ENCODE measurements at regions not wholly inside any gene's neighbourhood (a gene's known extent, or its start where the extent isn't known, plus 50 kb on each side); places are given as distances from the start of the nearest gene placed in this dataset.

DNA sequence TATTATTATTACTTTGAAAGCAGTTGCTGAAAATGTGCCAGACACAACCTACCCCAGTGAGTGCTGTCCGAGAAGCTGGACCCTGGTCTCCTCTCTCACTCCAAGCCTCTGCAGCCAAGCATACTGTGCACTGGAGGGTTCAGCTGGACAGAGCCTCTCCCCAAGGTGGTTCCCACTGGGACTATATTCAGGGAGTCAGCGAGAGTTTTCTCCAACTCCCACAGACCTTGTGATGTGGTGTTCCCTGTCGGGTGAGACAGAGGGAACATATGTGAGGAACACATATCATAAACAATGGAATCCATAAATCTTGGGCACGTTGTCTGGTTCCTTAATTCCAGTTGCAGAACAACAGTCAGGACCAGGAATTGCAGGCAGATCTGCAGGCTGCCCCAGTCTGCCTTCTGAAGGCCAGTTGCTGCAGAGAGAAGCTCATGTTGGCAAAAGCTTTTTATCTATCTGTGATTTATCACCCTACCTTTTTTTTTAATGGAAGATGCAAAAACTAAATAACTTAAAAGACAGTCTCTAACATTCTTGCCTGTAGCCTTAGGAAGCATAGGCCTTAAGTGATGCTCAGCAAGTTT lies 619.8 kb upstream of the TBX3 start:
- TF ChIP-seq, protein P1, sequence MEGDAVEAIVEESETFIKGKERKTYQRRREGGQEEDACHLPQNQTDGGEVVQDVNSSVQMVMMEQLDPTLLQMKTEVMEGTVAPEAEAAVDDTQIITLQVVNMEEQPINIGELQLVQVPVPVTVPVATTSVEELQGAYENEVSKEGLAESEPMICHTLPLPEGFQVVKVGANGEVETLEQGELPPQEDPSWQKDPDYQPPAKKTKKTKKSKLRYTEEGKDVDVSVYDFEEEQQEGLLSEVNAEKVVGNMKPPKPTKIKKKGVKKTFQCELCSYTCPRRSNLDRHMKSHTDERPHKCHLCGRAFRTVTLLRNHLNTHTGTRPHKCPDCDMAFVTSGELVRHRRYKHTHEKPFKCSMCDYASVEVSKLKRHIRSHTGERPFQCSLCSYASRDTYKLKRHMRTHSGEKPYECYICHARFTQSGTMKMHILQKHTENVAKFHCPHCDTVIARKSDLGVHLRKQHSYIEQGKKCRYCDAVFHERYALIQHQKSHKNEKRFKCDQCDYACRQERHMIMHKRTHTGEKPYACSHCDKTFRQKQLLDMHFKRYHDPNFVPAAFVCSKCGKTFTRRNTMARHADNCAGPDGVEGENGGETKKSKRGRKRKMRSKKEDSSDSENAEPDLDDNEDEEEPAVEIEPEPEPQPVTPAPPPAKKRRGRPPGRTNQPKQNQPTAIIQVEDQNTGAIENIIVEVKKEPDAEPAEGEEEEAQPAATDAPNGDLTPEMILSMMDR (IDR thresholded peaks at IDR 0.05): no peak
- no peak for TF ChIP-seq POLR2A (IDR thresholded peaks at IDR 0.05)
